ENCODE measurements at regions not wholly inside any gene's neighbourhood (a gene's known extent, or its start where the extent isn't known, plus 50 kb on each side); places are given as distances from the start of the nearest gene placed in this dataset.

- TF ChIP-seq CTCF (IDR thresholded peaks at IDR 0.05) (no peak), EP300 (IDR thresholded peaks at IDR 0.05) (no peak), MAZ (IDR thresholded peaks at IDR 0.05; ENCODE audit: borderline replicate concordance, low read depth, low read length) (no peak), CEBPB (IDR thresholded peaks at IDR 0.05) (no peak)
- TF ChIP-seq, protein P1, sequence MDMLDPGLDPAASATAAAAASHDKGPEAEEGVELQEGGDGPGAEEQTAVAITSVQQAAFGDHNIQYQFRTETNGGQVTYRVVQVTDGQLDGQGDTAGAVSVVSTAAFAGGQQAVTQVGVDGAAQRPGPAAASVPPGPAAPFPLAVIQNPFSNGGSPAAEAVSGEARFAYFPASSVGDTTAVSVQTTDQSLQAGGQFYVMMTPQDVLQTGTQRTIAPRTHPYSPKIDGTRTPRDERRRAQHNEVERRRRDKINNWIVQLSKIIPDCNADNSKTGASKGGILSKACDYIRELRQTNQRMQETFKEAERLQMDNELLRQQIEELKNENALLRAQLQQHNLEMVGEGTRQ (IDR thresholded peaks at IDR 0.05): no peak
Measured at GRCh38 chr5:86869268-86869667, 251.5 kb downstream of the COX7C start.
